ENCODE measurements at regions not wholly inside any gene's neighbourhood (a gene's known extent, or its start where the extent isn't known, plus 50 kb on each side); places are given as distances from the start of the nearest gene placed in this dataset.

DNA sequence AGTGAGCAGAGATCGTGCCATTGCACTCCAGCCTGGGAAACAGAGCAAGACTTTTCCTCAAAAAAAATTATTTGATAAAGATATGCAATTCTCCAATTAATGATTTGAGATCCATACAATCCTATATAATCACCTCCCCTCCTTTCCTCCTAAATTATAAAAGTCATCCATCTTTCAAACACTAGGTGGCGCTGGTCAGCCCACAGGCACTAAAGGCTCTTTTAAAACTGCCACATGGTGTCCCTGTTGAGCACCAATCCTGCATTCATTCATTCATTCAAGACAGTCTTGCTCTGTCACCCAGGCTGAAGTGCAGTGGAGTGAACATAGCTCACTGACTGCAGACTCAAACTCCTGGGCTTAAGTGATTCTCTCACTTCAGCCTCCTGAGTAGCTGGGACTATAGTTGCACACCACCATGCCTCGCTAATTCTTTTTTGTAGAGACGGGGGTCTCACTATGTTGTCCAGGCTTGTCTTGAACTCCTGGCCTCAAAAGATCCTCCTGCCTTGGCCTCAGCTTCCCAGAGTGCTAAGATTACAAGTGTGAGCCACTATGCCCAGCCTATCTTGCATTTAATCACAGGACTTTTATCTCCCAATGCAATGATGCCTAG, 58.7 kb upstream of the SLC2A12 start:
- H3K27me3 ChIP-seq: no peaks in the 10 kb centered on the region
- no peak overlapping the region for H3K27ac ChIP-seq
- no peaks in the 10 kb centered on the region for H3K36me3 ChIP-seq
- TF ChIP-seq CTCF (IDR thresholded peaks at IDR 0.05; ENCODE audit: low read depth, low read length): peak; percentile 89
- no peak overlapping the region for H3K4me3 ChIP-seq
- DNase-seq (ENCODE audit: low read depth in 1 of 2, low spot score in 1 of 2): peak; percentile 68 to 72
- no peaks in the 10 kb centered on the region for H3K4me1 ChIP-seq (ENCODE audit: low read depth)
- no peaks in the 10 kb centered on the region for H3K9me3 ChIP-seq (ENCODE audit: low read depth)

DNA sequence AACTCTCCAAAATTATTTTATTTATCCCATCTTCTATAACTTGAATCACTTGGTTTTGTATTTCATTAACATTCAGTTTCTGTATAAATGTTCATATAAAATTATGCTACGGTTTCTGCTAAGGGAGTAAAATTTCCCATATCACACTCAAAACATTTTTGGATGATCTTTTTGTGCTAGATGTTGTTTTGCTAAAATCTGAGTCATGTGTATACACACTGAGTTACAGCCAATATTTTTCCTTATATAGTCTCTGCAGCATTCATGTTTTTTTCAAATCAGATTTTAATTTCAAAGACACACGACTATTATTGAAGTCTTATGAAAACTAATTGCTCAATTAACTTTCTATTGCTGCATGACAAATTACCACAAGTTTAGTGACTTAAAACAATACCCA, 54.3 kb upstream of the SLC2A12 start:
- H3K27me3 ChIP-seq: no peaks in the 10 kb centered on the region
- H3K4me1 ChIP-seq (ENCODE audit: low read depth): no peaks in the 10 kb centered on the region
- H3K27ac ChIP-seq: no peak overlapping the region
- no peak for DNase-seq (ENCODE audit: low read depth in 1 of 2, low spot score in 1 of 2)
- no peak overlapping the region for H3K4me3 ChIP-seq
- H3K9me3 ChIP-seq (ENCODE audit: low read depth): no peaks in the 10 kb centered on the region
- no peak for TF ChIP-seq CTCF (IDR thresholded peaks at IDR 0.05; ENCODE audit: low read depth, low read length)
- no peaks in the 10 kb centered on the region for H3K36me3 ChIP-seq

GRCh38 chr6:134105940-134106339, 53.5 kb upstream of the SLC2A12 start:
- DNase-seq (ENCODE audit: low read depth in 1 of 2, low spot score in 1 of 2): no peak
- Histone ChIP-seq H3K4me1 (ENCODE audit: low read depth) (no peaks in the 10 kb centered on the region), H3K27ac (no peak overlapping the region), H3K4me3 (no peak overlapping the region), H3K9me3 (ENCODE audit: low read depth) (no peaks in the 10 kb centered on the region), H3K27me3 (no peaks in the 10 kb centered on the region), H3K36me3 (no peaks in the 10 kb centered on the region)
- TF ChIP-seq CTCF (IDR thresholded peaks at IDR 0.05; ENCODE audit: low read depth, low read length): no peak

DNA sequence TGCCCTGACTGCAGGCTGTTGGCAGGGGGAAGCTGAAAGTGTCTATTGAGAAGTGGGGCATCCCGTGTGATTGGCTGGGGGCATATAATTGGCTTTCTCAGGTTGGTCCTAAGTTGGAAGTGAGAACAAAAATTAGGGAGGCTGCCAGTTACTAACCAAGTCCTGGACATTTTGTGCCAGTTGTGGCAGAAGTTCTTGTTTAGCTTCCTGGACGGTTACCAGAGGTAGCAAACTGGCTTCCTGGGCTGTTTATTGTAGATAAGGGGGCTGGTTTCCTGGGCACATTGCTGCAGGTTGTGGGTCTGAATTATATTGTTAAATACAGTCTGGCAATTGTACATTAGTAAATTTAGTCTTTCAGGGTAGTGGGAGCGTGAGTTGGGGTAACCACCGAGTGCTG, 50.6 kb upstream of the SLC2A12 start:
- Histone ChIP-seq H3K4me1 (ENCODE audit: low read depth) (no peaks in the 10 kb centered on the region), H3K36me3 (no peaks in the 10 kb centered on the region), H3K27me3 (no peaks in the 10 kb centered on the region), H3K27ac (no peak overlapping the region), H3K9me3 (ENCODE audit: low read depth) (no peaks in the 10 kb centered on the region), H3K4me3 (no peak overlapping the region)
- DNase-seq (ENCODE audit: low read depth in 1 of 2, low spot score in 1 of 2): no peak
- TF ChIP-seq CTCF (IDR thresholded peaks at IDR 0.05; ENCODE audit: low read depth, low read length): no peak

Data from cardiac muscle cell (in vitro differentiated cells and primary cell).